RWPE2 (cell line): ENCODE measurements at regions not wholly inside any gene's neighbourhood (a gene's known extent, or its start where the extent isn't known, plus 50 kb on each side); places are given as distances from the start of the nearest gene placed in this dataset.
"Not testable (repeated sequence)": the region's sequence is repeated elsewhere in the genome, so short reads cannot be mapped to it uniquely, and the experiment has no call there.

ENCODE experiments used
- ATAC-seq: fragments of 200-7000 bp; cut with Tn5 transposase; 3 replicates; pipeline ENCODE4 v1.9.1; 2021; ENCODE audit warnings: low read depth
- DNase-seq: peaks from one replicate; pipeline ENCODE4 v3.0.0-alpha.2; 2020; ENCODE audit warnings: low spot score
- H3K27ac ChIP-seq: fragments of 450-650 bp; 2 replicates; pipeline ENCODE4 v1.5.1; 2017; ENCODE audit warnings: mild to moderate bottlenecking; ENCODE audit not compliant: poor library complexity, severe bottlenecking
- H3K27me3 ChIP-seq: fragments of 250-450 bp; sonication (Bioruptor Pico); 2 replicates; pipeline ENCODE4 v1.5.1; 2021; ENCODE audit warnings: mild to moderate bottlenecking, moderate library complexity; ENCODE audit not compliant: insufficient read depth, poor library complexity, severe bottlenecking
- H3K36me3 ChIP-seq: fragments of 250-450 bp; sonication (Bioruptor Pico); 2 replicates; pipeline ENCODE4 v1.5.1; 2020; ENCODE audit warnings: low read depth, mild to moderate bottlenecking, moderate library complexity
- H3K4me1 ChIP-seq: fragments of 250-450 bp; sonication (Bioruptor Pico); 2 replicates; pipeline ENCODE4 v1.5.1; 2021; ENCODE audit warnings: mild to moderate bottlenecking, moderate library complexity; ENCODE audit not compliant: insufficient read depth, poor library complexity, severe bottlenecking
- H3K4me3 ChIP-seq: fragments of 250-450 bp; sonication (Bioruptor Pico); 2 replicates; pipeline ENCODE4 v1.5.1; 2021; ENCODE audit warnings: mild to moderate bottlenecking, moderate library complexity; ENCODE audit not compliant: severe bottlenecking
- H3K9me3 ChIP-seq: fragments of 250-450 bp; sonication (Bioruptor Pico); 2 replicates; pipeline ENCODE4 v1.5.1; 2021; ENCODE audit warnings: mild to moderate bottlenecking, moderate library complexity; ENCODE audit not compliant: severe bottlenecking
- CTCF ChIP-seq: fragments of 450-650 bp; IDR thresholded peaks from one replicate; pipeline ENCODE4 v1.5.1; 2017; ENCODE audit warnings: mild to moderate bottlenecking, moderate library complexity; ENCODE audit not compliant: poor library complexity, severe bottlenecking

- Histone ChIP-seq H3K27ac (no peak overlapping the region), H3K9me3 (no peaks in the 10 kb centered on the region), H3K4me1 (no peaks in the 10 kb centered on the region), H3K27me3 (no peaks in the 10 kb centered on the region), H3K4me3 (no peak overlapping the region), H3K36me3 (no peaks in the 10 kb centered on the region)
- no peak for TF ChIP-seq CTCF
- ATAC-seq (no peak), DNase-seq (no peak)
Measured at GRCh38 chr3:144497452-144497851, 525.8 kb downstream of the DIPK2A start.

- Histone ChIP-seq H3K4me3 (no peak overlapping the region), H3K4me1 (no peaks in the 10 kb centered on the region), H3K27me3 (no peaks in the 10 kb centered on the region), H3K36me3 (no peaks in the 10 kb centered on the region), H3K27ac (no peak overlapping the region), H3K9me3 (no peaks in the 10 kb centered on the region)
- ATAC-seq (no peak), DNase-seq (no peak)
- TF ChIP-seq CTCF, result no peak
Measured at GRCh38 chr3:144499001-144499930, 527.6 kb downstream of the DIPK2A start.

GRCh38 chr3:144501467-144501866 lies 529.8 kb downstream of the DIPK2A start:
- Histone ChIP-seq H3K27ac (no peak overlapping the region), H3K4me1 (no peaks in the 10 kb centered on the region), H3K36me3 (no peaks in the 10 kb centered on the region), H3K9me3 (no peaks in the 10 kb centered on the region), H3K4me3 (no peak overlapping the region), H3K27me3 (no peaks in the 10 kb centered on the region)
- no peak for TF ChIP-seq CTCF
- DNase-seq (no peak), ATAC-seq (no peak)

GRCh38 chr3:144502402-144502801 lies 530.8 kb downstream of the DIPK2A start:
- Histone ChIP-seq H3K36me3 (no peaks in the 10 kb centered on the region), H3K27me3 (no peaks in the 10 kb centered on the region), H3K9me3 (no peaks in the 10 kb centered on the region), H3K4me1 (no peaks in the 10 kb centered on the region), H3K4me3 (no peak overlapping the region), H3K27ac (no peak overlapping the region)
- no peak for TF ChIP-seq CTCF
- ATAC-seq, result no peak
- DNase-seq, result no peak

- H3K4me3 ChIP-seq, H3K4me1 ChIP-seq, H3K27ac ChIP-seq, ATAC-seq, DNase-seq, H3K9me3 ChIP-seq, H3K36me3 ChIP-seq, H3K27me3 ChIP-seq: not testable (repeated sequence)
Measured at GRCh38 chr3:144506375-144506774, 534.8 kb downstream of the DIPK2A start.
